HL-60 (cell line): ENCODE measurements at regions not wholly inside any gene's neighbourhood (a gene's known extent, or its start where the extent isn't known, plus 50 kb on each side); places are given as distances from the start of the nearest gene placed in this dataset.
"Not testable (repeated sequence)": the region's sequence is repeated elsewhere in the genome, so short reads cannot be mapped to it uniquely, and the experiment has no call there.

Source experiments
- DNase-seq, 2 experiments: peaks; one replicate each; pipeline ENCODE4 v3.0.0-alpha.2; 2010 to 2020; ENCODE audit warnings: low read depth in 1 of 2, low spot score in 1 of 2
- H3K27ac ChIP-seq: fragments of 250-450 bp; sonication (Bioruptor Pico); replicated peaks from 2 replicates; pipeline ENCODE4 v1.5.1; 2020; ENCODE audit warnings: mild to moderate bottlenecking, moderate library complexity
- H3K27me3 ChIP-seq: fragments of 250-450 bp; sonication (Bioruptor Pico); 2 replicates; pipeline ENCODE4 v1.5.1; 2021; ENCODE audit warnings: mild to moderate bottlenecking, moderate library complexity; ENCODE audit not compliant: insufficient read depth, poor library complexity, severe bottlenecking
- H3K4me3 ChIP-seq: replicated peaks from 2 replicates; pipeline ENCODE4 v1.5.1; 2011; ENCODE audit warnings: mild to moderate bottlenecking, control low read depth, low read length; ENCODE audit not compliant: insufficient read depth
- CTCF ChIP-seq: IDR thresholded peaks from one replicate; pipeline ENCODE4 v1.5.1; 2011; ENCODE audit warnings: low read length, control low read depth, inconsistent platforms; ENCODE audit not compliant: insufficient read depth
- GABPA ChIP-seq: IDR thresholded peaks from 2 replicates; pipeline ENCODE4 v1.6.1; 2012; ENCODE audit warnings: low read depth
- POLR2AphosphoS5 ChIP-seq: IDR thresholded peaks from 2 replicates; pipeline ENCODE4 v1.6.1; 2012; ENCODE audit warnings: low read depth
- REST ChIP-seq: IDR thresholded peaks from 2 replicates; pipeline ENCODE4 v1.6.1; 2012; ENCODE audit warnings: low read depth; ENCODE audit not compliant: insufficient replicate concordance
- SPI1 ChIP-seq: IDR thresholded peaks from 2 replicates; pipeline ENCODE4 v1.6.1; 2012; ENCODE audit warnings: low read depth, mild to moderate bottlenecking, borderline replicate concordance

- Histone ChIP-seq H3K27ac (no peak overlapping the region), H3K27me3 (no peaks in the 10 kb centered on the region), H3K4me3 (no peak overlapping the region)
- DNase-seq, result no peak
- TF ChIP-seq POLR2AphosphoS5 (no peak), CTCF (no peak), REST (no peak)
Measured at GRCh38 chr6:164085091-164086075, 670.9 kb downstream of the QKI start.

- no peaks in the 10 kb centered on the region for H3K27me3 ChIP-seq
- no peak for DNase-seq
- H3K4me3 ChIP-seq, result no peak overlapping the region
- TF ChIP-seq REST (no peak), POLR2AphosphoS5 (no peak), SPI1 (no peak), GABPA (no peak), CTCF (no peak)
- no peak overlapping the region for H3K27ac ChIP-seq
Measured at GRCh38 chr6:164079275-164079600, 664.7 kb downstream of the QKI start.

GRCh38 chr6:164078532-164079274 is 664.2 kb downstream of the QKI start:
- Histone ChIP-seq H3K27ac (no peak overlapping the region), H3K4me3 (no peak overlapping the region), H3K27me3 (no peaks in the 10 kb centered on the region)
- DNase-seq, result no peak
- TF ChIP-seq GABPA (no peak), SPI1 (no peak), CTCF (no peak), REST (no peak), POLR2AphosphoS5 (no peak)

GRCh38 chr6:164076818-164077532 is 662.5 kb downstream of the QKI start:
- DNase-seq, H3K27me3 ChIP-seq, H3K4me3 ChIP-seq, H3K27ac ChIP-seq: not testable (repeated sequence)
